K562 (cell line): ENCODE measurements at regions not wholly inside any gene's neighbourhood (a gene's known extent, or its start where the extent isn't known, plus 50 kb on each side); places are given as distances from the start of the nearest gene placed in this dataset.

Experiments used
- HDAC2 ChIP-seq: fragments of 450-650 bp; IDR thresholded peaks from 2 replicates; pipeline ENCODE4 v1.6.1; 2016; ENCODE audit warnings: mild to moderate bottlenecking
- HNRNPK ChIP-seq: fragments of 200-400 bp; formaldehyde crosslinking; IDR thresholded peaks from one replicate; pipeline ENCODE4 v1.6.1; 2018; ENCODE audit warnings: mild to moderate bottlenecking, low read depth, low read length; ENCODE audit not compliant: poor library complexity, severe bottlenecking
- HNRNPLL ChIP-seq: fragments of 200-400 bp; formaldehyde crosslinking; IDR thresholded peaks from 2 replicates; pipeline ENCODE4 v1.6.1; 2017; ENCODE audit warnings: low read length, low read depth, mild to moderate bottlenecking; ENCODE audit not compliant: poor library complexity, severe bottlenecking
- MYC ChIP-seq, 2 experiments: fragments of 250-450 bp in 1 of 2; sonication (Bioruptor Pico) in 1 of 2; IDR thresholded peaks; 2 replicates each; pipeline versions ENCODE4 v1.5.1 to v1.6.1; 2012 to 2021; ENCODE audit warnings: low read depth in 2 of 2, borderline replicate concordance in 1 of 2, improper control_type of control experiment in 1 of 2, low read length in 1 of 2, mild to moderate bottlenecking in 1 of 2, moderate library complexity in 1 of 2
- NRF1 ChIP-seq, 2 experiments: fragments of 450-650 bp; IDR thresholded peaks in 1 of 2; conservative IDR thresholded peaks in 1 of 2; 2 replicates each; pipeline ENCODE4 v1.6.1; 2014; ENCODE audit warnings: mild to moderate bottlenecking in 2 of 2
- RBFOX2 ChIP-seq: fragments of 200-400 bp; formaldehyde crosslinking; IDR thresholded peaks from 2 replicates; pipeline ENCODE4 v1.6.1; 2017; ENCODE audit warnings: low read depth, mild to moderate bottlenecking, low read length, moderate library complexity
- SMAD4 ChIP-seq: fragments of 250-450 bp; sonication (Bioruptor Pico); conservative IDR thresholded peaks from 2 replicates; pipeline ENCODE4 v1.8.0; 2021; ENCODE audit warnings: inconsistent platforms, mild to moderate bottlenecking, moderate library complexity
- TAF1 ChIP-seq: IDR thresholded peaks from 2 replicates; pipeline ENCODE4 v1.6.1; 2011; ENCODE audit warnings: mild to moderate bottlenecking, low read length, moderate library complexity; ENCODE audit not compliant: insufficient read depth, control insufficient read depth, severe bottlenecking; ENCODE audit errors: extremely low read depth
- TAF9B ChIP-seq: fragments of 450-650 bp; IDR thresholded peaks from 2 replicates; pipeline ENCODE4 v1.6.1; 2018; ENCODE audit warnings: mild to moderate bottlenecking; ENCODE audit not compliant: partially characterized antibody
- TEAD1 ChIP-seq, 2 experiments: fragments of 450-650 bp in 1 of 2; sonication (generic) in 1 of 2; formaldehyde crosslinking; IDR thresholded peaks; 2 replicates each; pipeline versions ENCODE4 v1.4.0 to v1.8.0; 2020 to 2022; ENCODE audit warnings: mild to moderate bottlenecking in 2 of 2, missing genetic modification reagents in 1 of 2
- ZNF263 ChIP-seq: sonication (generic); formaldehyde crosslinking; IDR thresholded peaks from 2 replicates; pipeline ENCODE4 v1.8.0; 2022; ENCODE audit warnings: mild to moderate bottlenecking, missing genetic modification reagents, borderline replicate concordance
- ZNF444 ChIP-seq: fragments of 250-450 bp; sonication (Bioruptor Pico); IDR thresholded peaks from 2 replicates; pipeline ENCODE4 v1.4.0; 2020; ENCODE audit warnings: mild to moderate bottlenecking, moderate library complexity
- TF ChIP-seq, protein P1 (sequence below), 2 experiments: fragments of 450-650 bp; IDR thresholded peaks; 2 replicates each; pipeline ENCODE4 v1.6.1; 2018; ENCODE audit warnings: mild to moderate bottlenecking in 2 of 2, low read depth in 1 of 2; ENCODE audit not compliant: partially characterized antibody in 2 of 2
- TF ChIP-seq, protein P2 (sequence below), 2 experiments: IDR thresholded peaks; 2 replicates each; pipeline ENCODE4 v1.6.1; 2012; ENCODE audit warnings: improper control_type of control experiment in 2 of 2, low read depth in 2 of 2, low read length in 2 of 2, borderline replicate concordance in 1 of 2
- TF ChIP-seq, protein P3 (sequence below), 2 experiments: fragments of 450-650 bp in 1 of 2; sonication (generic) in 1 of 2; formaldehyde crosslinking; conservative IDR thresholded peaks; 2 replicates each; pipeline versions ENCODE4 v1.4.0 to v1.8.1; 2020 to 2022; ENCODE audit warnings: mild to moderate bottlenecking in 1 of 2, missing genetic modification reagents in 1 of 2

DNA sequence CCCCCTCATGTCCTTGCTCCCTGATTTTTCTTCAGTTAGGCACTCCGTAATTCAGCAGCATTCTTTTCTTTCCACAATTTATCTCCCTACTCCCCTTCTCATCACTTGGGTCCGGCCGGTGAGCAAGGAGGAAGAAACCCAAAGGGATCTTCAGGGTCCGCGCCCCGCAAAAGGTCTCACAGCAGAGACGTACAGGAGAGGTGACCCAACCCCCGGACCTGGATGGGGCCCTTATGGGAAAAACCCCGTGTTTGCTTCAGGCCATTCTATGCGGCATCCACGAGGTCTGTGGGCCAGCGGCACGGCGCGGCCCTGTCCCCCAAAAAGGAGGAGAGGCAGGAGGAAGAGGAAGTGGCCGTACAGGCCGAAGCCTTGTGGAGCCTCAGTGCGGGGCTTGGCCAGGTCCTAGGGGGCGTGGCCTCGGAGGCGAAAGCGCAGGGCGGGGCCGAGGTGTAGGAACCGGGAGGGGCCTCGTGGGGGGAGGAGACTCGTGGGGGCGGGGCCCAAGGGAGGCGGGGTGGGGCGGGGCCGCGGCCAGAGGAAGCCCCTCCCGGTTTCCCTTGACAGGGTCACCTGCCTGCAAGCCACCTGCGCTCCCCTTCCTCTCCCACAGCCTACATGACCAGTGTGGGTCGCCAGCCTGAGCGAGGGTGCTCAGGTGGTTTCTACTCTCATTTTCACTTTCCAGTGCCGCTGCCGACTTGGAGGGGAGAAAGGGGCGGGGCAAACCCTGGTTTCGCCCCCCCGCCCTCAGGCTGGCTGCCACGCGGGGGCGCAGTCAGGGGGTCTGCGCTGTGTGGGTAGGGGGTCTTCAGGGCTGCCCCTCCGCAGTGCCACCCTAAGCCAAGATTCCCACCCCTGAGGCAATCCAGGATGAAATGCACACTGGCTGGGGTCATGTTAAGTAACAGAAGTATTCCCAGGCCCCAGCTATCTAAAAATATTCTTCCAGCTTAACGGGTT lies 156.4 kb upstream of the XPO1 start (continued):
- TF ChIP-seq, protein P1, sequence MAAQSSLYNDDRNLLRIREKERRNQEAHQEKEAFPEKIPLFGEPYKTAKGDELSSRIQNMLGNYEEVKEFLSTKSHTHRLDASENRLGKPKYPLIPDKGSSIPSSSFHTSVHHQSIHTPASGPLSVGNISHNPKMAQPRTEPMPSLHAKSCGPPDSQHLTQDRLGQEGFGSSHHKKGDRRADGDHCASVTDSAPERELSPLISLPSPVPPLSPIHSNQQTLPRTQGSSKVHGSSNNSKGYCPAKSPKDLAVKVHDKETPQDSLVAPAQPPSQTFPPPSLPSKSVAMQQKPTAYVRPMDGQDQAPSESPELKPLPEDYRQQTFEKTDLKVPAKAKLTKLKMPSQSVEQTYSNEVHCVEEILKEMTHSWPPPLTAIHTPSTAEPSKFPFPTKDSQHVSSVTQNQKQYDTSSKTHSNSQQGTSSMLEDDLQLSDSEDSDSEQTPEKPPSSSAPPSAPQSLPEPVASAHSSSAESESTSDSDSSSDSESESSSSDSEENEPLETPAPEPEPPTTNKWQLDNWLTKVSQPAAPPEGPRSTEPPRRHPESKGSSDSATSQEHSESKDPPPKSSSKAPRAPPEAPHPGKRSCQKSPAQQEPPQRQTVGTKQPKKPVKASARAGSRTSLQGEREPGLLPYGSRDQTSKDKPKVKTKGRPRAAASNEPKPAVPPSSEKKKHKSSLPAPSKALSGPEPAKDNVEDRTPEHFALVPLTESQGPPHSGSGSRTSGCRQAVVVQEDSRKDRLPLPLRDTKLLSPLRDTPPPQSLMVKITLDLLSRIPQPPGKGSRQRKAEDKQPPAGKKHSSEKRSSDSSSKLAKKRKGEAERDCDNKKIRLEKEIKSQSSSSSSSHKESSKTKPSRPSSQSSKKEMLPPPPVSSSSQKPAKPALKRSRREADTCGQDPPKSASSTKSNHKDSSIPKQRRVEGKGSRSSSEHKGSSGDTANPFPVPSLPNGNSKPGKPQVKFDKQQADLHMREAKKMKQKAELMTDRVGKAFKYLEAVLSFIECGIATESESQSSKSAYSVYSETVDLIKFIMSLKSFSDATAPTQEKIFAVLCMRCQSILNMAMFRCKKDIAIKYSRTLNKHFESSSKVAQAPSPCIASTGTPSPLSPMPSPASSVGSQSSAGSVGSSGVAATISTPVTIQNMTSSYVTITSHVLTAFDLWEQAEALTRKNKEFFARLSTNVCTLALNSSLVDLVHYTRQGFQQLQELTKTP (IDR thresholded peaks at IDR 0.05; ENCODE audit: low read depth in 1 of 2, partially characterized antibody in 2 of 2), result peak; percentile 32 to 53
- TF ChIP-seq, protein P2, sequence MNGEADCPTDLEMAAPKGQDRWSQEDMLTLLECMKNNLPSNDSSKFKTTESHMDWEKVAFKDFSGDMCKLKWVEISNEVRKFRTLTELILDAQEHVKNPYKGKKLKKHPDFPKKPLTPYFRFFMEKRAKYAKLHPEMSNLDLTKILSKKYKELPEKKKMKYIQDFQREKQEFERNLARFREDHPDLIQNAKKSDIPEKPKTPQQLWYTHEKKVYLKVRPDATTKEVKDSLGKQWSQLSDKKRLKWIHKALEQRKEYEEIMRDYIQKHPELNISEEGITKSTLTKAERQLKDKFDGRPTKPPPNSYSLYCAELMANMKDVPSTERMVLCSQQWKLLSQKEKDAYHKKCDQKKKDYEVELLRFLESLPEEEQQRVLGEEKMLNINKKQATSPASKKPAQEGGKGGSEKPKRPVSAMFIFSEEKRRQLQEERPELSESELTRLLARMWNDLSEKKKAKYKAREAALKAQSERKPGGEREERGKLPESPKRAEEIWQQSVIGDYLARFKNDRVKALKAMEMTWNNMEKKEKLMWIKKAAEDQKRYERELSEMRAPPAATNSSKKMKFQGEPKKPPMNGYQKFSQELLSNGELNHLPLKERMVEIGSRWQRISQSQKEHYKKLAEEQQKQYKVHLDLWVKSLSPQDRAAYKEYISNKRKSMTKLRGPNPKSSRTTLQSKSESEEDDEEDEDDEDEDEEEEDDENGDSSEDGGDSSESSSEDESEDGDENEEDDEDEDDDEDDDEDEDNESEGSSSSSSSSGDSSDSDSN (IDR thresholded peaks at IDR 0.05; ENCODE audit: borderline replicate concordance in 1 of 2, low read depth in 2 of 2, low read length in 2 of 2), result peak; percentile 7 to 39; a peak in 1 of 4 replicates
- TF ChIP-seq SMAD4 (0 out of 2 replicates have a peak, but pooled peaks have one; percentile 14), TAF9B (peak; percentile 68), TAF1 (peak; percentile 80), RBFOX2 (peak; percentile 90), NRF1 (conservative IDR thresholded peaks at IDR 0.05 in 1 of 2, IDR thresholded peaks at IDR 0.05 in 1 of 2) (peak; percentile 29 to 35; a peak in 1 of 4 replicates), MYC (IDR thresholded peaks at IDR 0.05; ENCODE audit: low read depth, low read length) (peak; percentile 68; the same call in 1 of the 2 replicates), MYC (CRISPR knock-in tag; IDR thresholded peaks at IDR 0.05; ENCODE audit: borderline replicate concordance, low read depth) (no peak), HDAC2 (peak; percentile 28; the same call in 1 of the 2 replicates), ZNF263 (CRISPR knock-in tag) (peak; percentile 45; the same call in 1 of the 2 replicates), ZNF444 (0 out of 2 replicates have a peak, but pooled peaks have one; percentile 23), HNRNPLL (no peak), TEAD1 (CRISPR knock-in tag; IDR thresholded peaks at IDR 0.05) (0 out of 4 replicates have a peak, but pooled peaks of 1 of the 2 experiments have one; percentile 30), HNRNPK (no peak)
- TF ChIP-seq, protein P3, sequence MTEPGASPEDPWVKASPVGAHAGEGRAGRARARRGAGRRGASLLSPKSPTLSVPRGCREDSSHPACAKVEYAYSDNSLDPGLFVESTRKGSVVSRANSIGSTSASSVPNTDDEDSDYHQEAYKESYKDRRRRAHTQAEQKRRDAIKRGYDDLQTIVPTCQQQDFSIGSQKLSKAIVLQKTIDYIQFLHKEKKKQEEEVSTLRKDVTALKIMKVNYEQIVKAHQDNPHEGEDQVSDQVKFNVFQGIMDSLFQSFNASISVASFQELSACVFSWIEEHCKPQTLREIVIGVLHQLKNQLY (CRISPR knock-in tag; conservative IDR thresholded peaks at IDR 0.05), result no peak
